ENCODE measurements at regions not wholly inside any gene's neighbourhood (a gene's known extent, or its start where the extent isn't known, plus 50 kb on each side); places are given as distances from the start of the nearest gene placed in this dataset.

- Histone ChIP-seq H3K4me3 (ENCODE audit: low read length, poor library complexity, severe bottlenecking) (no peak overlapping the region), H3K4me2 (ENCODE audit: low read depth, low read length, poor library complexity, severe bottlenecking) (no peak overlapping the region), H3F3A (ENCODE audit: low read depth) (no peaks in the 10 kb centered on the region; the same call in 1 of the 2 replicates), H3K27me3 (ENCODE audit: insufficient read depth, low read length, poor library complexity, severe bottlenecking) (no peaks in the 10 kb centered on the region), H3K9ac (ENCODE audit: low read depth, low read length, poor library complexity, severe bottlenecking) (no peak overlapping the region), H4K20me1 (ENCODE audit: insufficient read depth, low read length, poor library complexity, severe bottlenecking) (no peaks in the 10 kb centered on the region), H3K36me3 (ENCODE audit: insufficient read depth, low read length) (no peaks in the 10 kb centered on the region), H3K9me3 (ENCODE audit: insufficient read depth, low read depth, low read length) (no peaks in the 10 kb centered on the region), H2AFZ (ENCODE audit: low read length) (no peak overlapping the region), H3K4me1 (ENCODE audit: insufficient read depth, low read length, poor library complexity, severe bottlenecking) (peaks cover 11% of the 10 kb centered on the region), H3K79me2 (ENCODE audit: insufficient read depth, low read length) (no peaks in the 10 kb centered on the region), H3K9me2 (replicated peaks; ENCODE audit: low read depth, low read length) (no peaks in the 10 kb centered on the region)
- TF ChIP-seq EZH2phosphoT487 (IDR thresholded peaks at IDR 0.05; ENCODE audit: borderline replicate concordance) (no peak), CTCF (conservative IDR thresholded peaks at IDR 0.05; ENCODE audit: low read length) (no peak)
Observed at GRCh38 chr9:75592586-75592985, 297.9 kb upstream of the PCSK5 start.

GRCh38 chr9:75593920-75594319 is 296.6 kb upstream of the PCSK5 start:
- Histone ChIP-seq H3K4me3 (ENCODE audit: low read length, poor library complexity, severe bottlenecking) (no peak overlapping the region), H3F3A (ENCODE audit: low read depth) (no peaks in the 10 kb centered on the region; the same call in 1 of the 2 replicates), H3K27me3 (ENCODE audit: insufficient read depth, low read length, poor library complexity, severe bottlenecking) (no peaks in the 10 kb centered on the region), H3K36me3 (ENCODE audit: insufficient read depth, low read length) (no peaks in the 10 kb centered on the region), H3K4me2 (ENCODE audit: low read depth, low read length, poor library complexity, severe bottlenecking) (no peak overlapping the region), H4K20me1 (ENCODE audit: insufficient read depth, low read length, poor library complexity, severe bottlenecking) (no peaks in the 10 kb centered on the region), H3K79me2 (ENCODE audit: insufficient read depth, low read length) (no peaks in the 10 kb centered on the region), H3K9ac (ENCODE audit: low read depth, low read length, poor library complexity, severe bottlenecking) (no peak overlapping the region), H3K4me1 (ENCODE audit: insufficient read depth, low read length, poor library complexity, severe bottlenecking) (peaks cover 11% of the 10 kb centered on the region), H2AFZ (ENCODE audit: low read length) (no peak overlapping the region), H3K9me3 (ENCODE audit: insufficient read depth, low read depth, low read length) (no peaks in the 10 kb centered on the region), H3K9me2 (replicated peaks; ENCODE audit: low read depth, low read length) (no peaks in the 10 kb centered on the region)
- peak; percentile 45 for TF ChIP-seq CTCF (conservative IDR thresholded peaks at IDR 0.05; ENCODE audit: low read length)
- no peak for TF ChIP-seq EZH2phosphoT487 (IDR thresholded peaks at IDR 0.05; ENCODE audit: borderline replicate concordance)

GRCh38 chr9:75599126-75599525 is 291.3 kb upstream of the PCSK5 start:
- Histone ChIP-seq H3K9ac (ENCODE audit: low read depth, low read length, poor library complexity, severe bottlenecking) (no peak overlapping the region), H2AFZ (ENCODE audit: low read length) (no peak overlapping the region), H3K4me3 (ENCODE audit: low read length, poor library complexity, severe bottlenecking) (no peak overlapping the region), H3K27me3 (ENCODE audit: insufficient read depth, low read length, poor library complexity, severe bottlenecking) (no peaks in the 10 kb centered on the region), H3K9me2 (replicated peaks; ENCODE audit: low read depth, low read length) (no peaks in the 10 kb centered on the region), H3K9me3 (ENCODE audit: insufficient read depth, low read depth, low read length) (no peaks in the 10 kb centered on the region), H3K4me2 (ENCODE audit: low read depth, low read length, poor library complexity, severe bottlenecking) (no peak overlapping the region), H3K4me1 (ENCODE audit: insufficient read depth, low read length, poor library complexity, severe bottlenecking) (no peaks in the 10 kb centered on the region), H3K79me2 (ENCODE audit: insufficient read depth, low read length) (no peaks in the 10 kb centered on the region), H3K36me3 (ENCODE audit: insufficient read depth, low read length) (no peaks in the 10 kb centered on the region), H3F3A (ENCODE audit: low read depth) (no peaks in the 10 kb centered on the region; the same call in 1 of the 2 replicates), H4K20me1 (ENCODE audit: insufficient read depth, low read length, poor library complexity, severe bottlenecking) (no peaks in the 10 kb centered on the region)
- TF ChIP-seq CTCF (conservative IDR thresholded peaks at IDR 0.05; ENCODE audit: low read length), result no peak
- no peak for TF ChIP-seq EZH2phosphoT487 (IDR thresholded peaks at IDR 0.05; ENCODE audit: borderline replicate concordance)

Measured in Loucy (cell line).